NCI-H446 treated with DMSO at 0.1 percent for 48 hours (cell line): ENCODE measurements at regions not wholly inside any gene's neighbourhood (a gene's known extent, or its start where the extent isn't known, plus 50 kb on each side); places are given as distances from the start of the nearest gene placed in this dataset.

Source experiments
- DNase-seq: peaks from one replicate; lab custom pipeline; 2025; lab: John Stamatoyannopoulos, UW

GRCh38 chr6:44062771-44063560 is 64.3 kb downstream of the MRPL14 start:
- DNase-seq = no peak

- DNase-seq = no peak
These were observed 65.0 kb downstream of the MRPL14 start for GRCh38 chr6:44062105-44062770.

GRCh38 chr6:44061375-44062104 is 65.7 kb downstream of the MRPL14 start:
- DNase-seq = no peak

- no peak for DNase-seq
These were observed 66.5 kb downstream of the MRPL14 start for GRCh38 chr6:44060612-44061374.

GRCh38 chr6:44059359-44060346 is 67.6 kb downstream of the MRPL14 start:
- DNase-seq = no peak

- DNase-seq = no peak
These were observed 68.5 kb downstream of the MRPL14 start for GRCh38 chr6:44058617-44059358.

GRCh38 chr6:44057931-44058616 is 69.2 kb downstream of the MRPL14 start:
- no peak for DNase-seq

- DNase-seq = no peak
These were observed 69.9 kb downstream of the MRPL14 start for GRCh38 chr6:44057238-44057930.

- no peak for DNase-seq
These were observed 70.6 kb downstream of the MRPL14 start for GRCh38 chr6:44056392-44057237.

- DNase-seq = no peak
These were observed 72.3 kb downstream of the MRPL14 start for GRCh38 chr6:44054721-44055559.

GRCh38 chr6:44053760-44054556 is 73.3 kb downstream of the MRPL14 start:
- no peak for DNase-seq

- DNase-seq = no peak
These were observed 74.0 kb downstream of the MRPL14 start for GRCh38 chr6:44053106-44053756.

GRCh38 chr6:44052419-44053023 is 74.7 kb downstream of the MRPL14 start:
- DNase-seq = no peak

- DNase-seq = no peak
These were observed 75.7 kb downstream of the MRPL14 start for GRCh38 chr6:44051515-44051914.

GRCh38 chr6:44050872-44051505 is 76.3 kb downstream of the MRPL14 start:
- DNase-seq = no peak
